ENCODE measurements at regions not wholly inside any gene's neighbourhood (a gene's known extent, or its start where the extent isn't known, plus 50 kb on each side); places are given as distances from the start of the nearest gene placed in this dataset.
A peak's percentile ranks its signal among the peaks of the same experiment; 100 is the strongest.
"Not testable (repeated sequence)": the region's sequence is repeated elsewhere in the genome, so short reads cannot be mapped to it uniquely, and the experiment has no call there.

- DNase-seq (ENCODE audit: low spot score) = no peak
Observed at GRCh38 chr21:31609081-31609480, 50.4 kb upstream of the SOD1 start.

- DNase-seq (ENCODE audit: low spot score) = no peak
Observed at GRCh38 chr21:31607791-31608190, 51.7 kb upstream of the SOD1 start.

DNA sequence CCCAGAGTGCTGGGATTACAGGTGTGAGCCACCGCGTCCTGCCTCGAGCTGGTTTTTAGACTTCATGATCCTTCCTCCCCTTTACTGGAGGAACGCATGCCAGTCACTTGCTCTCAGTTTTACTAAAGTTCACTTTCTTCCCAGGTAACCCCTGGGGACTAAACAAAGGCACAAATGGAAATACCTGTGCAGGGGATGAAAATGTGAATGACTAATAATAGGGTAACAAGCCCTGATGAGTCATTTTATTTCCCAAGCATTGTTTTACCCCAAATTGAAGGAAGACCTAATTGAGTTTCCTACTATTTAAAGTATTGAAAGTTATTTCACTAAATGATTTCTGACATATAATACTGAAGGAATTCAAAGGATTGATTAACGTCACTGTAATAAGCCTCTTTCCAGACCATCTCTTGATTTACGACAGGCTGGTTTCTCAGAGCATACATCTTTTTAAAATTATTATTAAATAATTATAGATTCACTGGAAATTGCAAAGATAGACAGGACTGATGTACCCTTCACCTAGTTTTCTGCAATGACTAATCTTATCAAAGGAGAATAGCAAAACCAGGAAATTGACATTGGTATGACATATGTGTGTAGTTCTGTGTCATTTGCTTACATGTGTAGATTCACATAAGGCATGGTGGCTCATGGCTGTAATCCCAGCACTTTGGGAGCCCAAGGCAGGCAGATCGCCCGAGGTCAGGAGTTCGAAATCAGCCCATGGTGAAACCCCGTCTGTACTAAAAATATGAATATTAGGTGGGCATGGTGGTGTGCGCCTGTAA, 53.2 kb upstream of the SOD1 start:
- DNase-seq (ENCODE audit: low spot score) = no peak

- DNase-seq (ENCODE audit: low spot score) = peak; percentile 68
Observed at GRCh38 chr21:31604591-31605190, 54.8 kb upstream of the SOD1 start.

- no peak for DNase-seq (ENCODE audit: low spot score)
Observed at GRCh38 chr21:31599563-31599962, 59.9 kb upstream of the SOD1 start.

GRCh38 chr21:31599013-31599412, 60.5 kb upstream of the SOD1 start:
- no peak for DNase-seq (ENCODE audit: low spot score)

DNA sequence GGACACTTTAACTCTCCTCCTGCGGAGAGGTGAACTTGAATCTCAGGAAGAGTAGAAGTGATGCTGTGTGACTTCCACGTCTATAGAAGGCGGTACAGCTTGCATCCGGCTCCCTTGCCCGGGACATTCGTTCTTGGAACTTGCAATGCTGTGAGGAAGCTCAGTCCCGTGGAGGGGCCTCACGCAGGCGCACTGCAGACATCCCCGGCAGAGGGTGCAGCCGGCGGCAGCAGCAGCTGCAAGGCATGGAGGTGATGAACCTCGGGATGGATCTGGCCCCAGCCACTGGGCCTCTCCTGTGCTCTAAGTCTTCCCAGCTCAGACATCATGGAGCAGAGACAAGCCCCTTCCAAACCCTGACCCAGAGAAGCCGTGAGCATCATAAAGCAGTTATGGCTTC, 61.8 kb upstream of the SOD1 start:
- no peak for DNase-seq (ENCODE audit: low spot score)

GRCh38 chr21:31596055-31596454, 63.4 kb upstream of the SOD1 start:
- DNase-seq (ENCODE audit: low spot score) = no peak

- DNase-seq (ENCODE audit: low spot score) = no peak
Observed at GRCh38 chr21:31594726-31595125, 64.8 kb upstream of the SOD1 start.

GRCh38 chr21:31594279-31594678, 65.2 kb upstream of the SOD1 start:
- DNase-seq (ENCODE audit: low spot score) = no peak

GRCh38 chr21:31592963-31593560, 66.4 kb upstream of the SOD1 start:
- no peak for DNase-seq (ENCODE audit: low spot score)

GRCh38 chr21:31592516-31592915, 67.0 kb upstream of the SOD1 start:
- DNase-seq (ENCODE audit: low spot score) = no peak

DNA sequence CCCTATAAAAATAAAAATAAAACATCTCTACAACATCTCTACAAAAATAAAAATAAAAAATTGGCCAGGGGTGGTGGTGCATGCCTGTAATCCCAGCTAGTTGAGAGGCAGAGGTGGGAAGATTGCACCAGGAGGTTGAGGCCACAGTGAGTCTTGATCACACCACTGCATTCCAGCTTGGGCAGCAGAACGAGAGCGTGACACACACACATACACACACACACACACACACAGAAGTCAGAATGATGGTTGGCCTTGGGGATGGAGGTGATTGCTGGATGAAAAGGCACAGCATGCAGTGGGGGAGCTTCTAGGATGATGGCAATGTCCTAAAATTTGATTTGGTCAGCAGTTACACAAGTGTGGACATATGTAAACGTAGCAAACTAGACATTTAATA, 69.7 kb upstream of the SOD1 start:
- no peak for DNase-seq (ENCODE audit: low spot score)

- DNase-seq (ENCODE audit: low spot score) = no peak
Observed at GRCh38 chr21:31586118-31586517, 73.4 kb upstream of the SOD1 start.

DNA sequence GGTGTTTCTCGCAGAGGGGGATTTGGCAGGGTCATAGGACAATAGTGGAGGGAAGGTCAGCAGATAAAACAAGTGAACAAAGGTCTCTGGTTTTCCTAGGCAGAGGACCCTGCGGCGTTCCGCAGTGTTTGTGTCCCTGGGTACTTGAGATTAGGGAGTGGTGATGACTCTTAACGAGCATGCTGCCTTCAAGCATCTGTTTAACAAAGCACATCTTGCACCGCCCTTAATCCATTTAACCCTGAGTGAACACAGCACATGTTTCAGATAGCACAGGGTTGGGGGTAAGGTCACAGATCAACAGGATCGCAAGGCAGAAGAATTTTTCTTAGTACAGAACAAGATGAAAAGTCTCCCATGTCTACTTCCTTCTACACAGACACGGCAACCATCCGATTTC, 75.6 kb upstream of the SOD1 start:
- DNase-seq (ENCODE audit: low spot score) = not testable (repeated sequence)

GRCh38 chr21:31583498-31583897, 76.0 kb upstream of the SOD1 start:
- no peak for DNase-seq (ENCODE audit: low spot score)

GRCh38 chr21:31580866-31581276, 78.6 kb upstream of the SOD1 start:
- peak; percentile 76 for DNase-seq (ENCODE audit: low spot score)

DNA sequence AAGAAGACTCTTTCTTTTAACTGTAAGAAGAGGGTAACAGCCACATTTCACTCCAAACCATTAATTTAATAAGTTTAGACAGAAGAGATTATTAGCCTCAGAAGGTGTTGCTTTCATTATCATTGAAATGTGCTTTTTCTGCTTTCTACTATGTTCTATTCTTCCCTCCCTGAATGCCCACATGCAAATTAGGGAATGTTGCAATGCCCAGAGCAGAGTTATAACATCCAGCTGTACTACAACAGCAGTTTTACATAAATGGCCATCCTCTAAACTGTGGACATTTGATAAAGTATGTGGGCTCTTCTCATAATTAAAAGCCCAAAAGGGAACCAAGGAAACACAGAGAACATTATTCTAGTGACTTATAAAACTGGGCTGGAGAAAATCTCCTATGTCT, 82.2 kb upstream of the SOD1 start:
- DNase-seq (ENCODE audit: low spot score) = no peak

GRCh38 chr21:31576428-31576827, 83.1 kb upstream of the SOD1 start:
- DNase-seq (ENCODE audit: low spot score) = no peak

GRCh38 chr21:31573217-31573616, 86.3 kb upstream of the SOD1 start:
- DNase-seq (ENCODE audit: low spot score) = no peak

GRCh38 chr21:31571879-31572278, 87.6 kb upstream of the SOD1 start:
- DNase-seq (ENCODE audit: low spot score) = no peak

DNA sequence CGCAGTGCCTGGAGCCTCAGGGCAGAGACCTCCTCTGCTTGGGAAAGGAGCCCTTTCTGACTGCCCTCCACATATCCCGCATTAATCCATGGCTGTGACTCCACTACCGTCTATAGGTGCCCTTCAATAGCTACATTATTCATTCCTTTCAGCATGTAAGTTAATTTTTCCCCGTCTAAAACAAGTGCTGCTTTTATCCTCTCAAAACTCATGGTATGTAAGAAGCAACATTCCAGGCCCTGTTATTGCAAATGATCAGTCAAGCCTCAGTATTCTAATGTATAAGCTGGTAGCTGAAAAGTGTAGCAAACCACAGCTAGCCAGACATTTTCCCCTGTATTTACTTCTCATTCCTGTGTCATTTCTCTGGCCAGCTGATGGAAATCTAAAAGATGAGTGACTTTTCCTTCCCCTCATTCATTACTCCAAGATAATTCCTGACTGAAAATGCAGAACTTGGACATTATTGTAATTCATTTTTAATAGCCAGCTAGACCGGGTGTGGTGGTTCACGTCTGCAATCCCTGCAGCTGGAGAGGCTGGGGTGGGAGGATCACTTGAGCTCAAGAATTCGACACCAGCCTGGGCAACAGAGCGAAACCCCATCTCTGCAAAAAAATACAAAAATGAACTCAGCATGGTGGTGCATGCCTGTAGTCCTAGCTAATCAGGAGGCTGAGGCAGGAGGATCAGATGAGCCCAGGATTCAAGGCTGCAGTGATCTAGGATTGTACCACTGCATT, 88.5 kb upstream of the SOD1 start:
- DNase-seq (ENCODE audit: low spot score) = no peak

- DNase-seq (ENCODE audit: low spot score) = no peak
Observed at GRCh38 chr21:31566611-31567010, 92.9 kb upstream of the SOD1 start.

Data from activated CD4-positive, alpha-beta T cell treated with anti-CD3 and anti-CD28 coated beads, Interleukin-2, Interleukin-4, amounts not matched to agents 100 ng/mL and 50 ng/mL, durations not matched to agents 16 hours and 8 hours (primary cell).